ENCODE measurements at regions not wholly inside any gene's neighbourhood (a gene's known extent, or its start where the extent isn't known, plus 50 kb on each side); places are given as distances from the start of the nearest gene placed in this dataset.

GRCh38 chr3:72312339-72312738, 527.4 kb upstream of the PROK2 start (continued):
- no peak for TF ChIP-seq REST (IDR thresholded peaks at IDR 0.05; ENCODE audit: low read depth, low read length)
- no peak for TF ChIP-seq IRF3 (IDR thresholded peaks at IDR 0.05; ENCODE audit: low read depth, low read length)
- no peak for TF ChIP-seq PBX3 (IDR thresholded peaks at IDR 0.05)
- no peak for TF ChIP-seq GATA2 (CRISPR knock-in tag; IDR thresholded peaks at IDR 0.05)
- TF ChIP-seq USF2 (IDR thresholded peaks at IDR 0.05; ENCODE audit: borderline replicate concordance, low read depth, low read length), result no peak

- Histone ChIP-seq H3K4me2 (no peak overlapping the region), H3K27me3 (ENCODE audit: insufficient read depth) (no peaks in the 10 kb centered on the region; the same call in 1 of the 2 replicates)
- CTCF ChIA-PET, result no interaction called here
These were observed 526.5 kb upstream of the PROK2 start for GRCh38 chr3:72311425-72311824.

More at GRCh38 chr3:72311425-72311824, 526.5 kb upstream of the PROK2 start:
- H3K27ac ChIP-seq (ENCODE audit: low read depth in 2 of 2, low read length in 1 of 2), result no peak overlapping the region
- no peaks in the 10 kb centered on the region for H4K20me1 ChIP-seq (ENCODE audit: insufficient read depth)
- no peaks in the 10 kb centered on the region for H3K36me3 ChIP-seq (replicated peaks in 1 of 2; ENCODE audit: control insufficient read depth in 1 of 2, insufficient read depth in 2 of 2, low read length in 1 of 2)
- no peak overlapping the region for H3K9ac ChIP-seq
- no peaks in the 10 kb centered on the region for H3K9me2 ChIP-seq
- H2AFZ ChIP-seq (ENCODE audit: low read depth), result no peak overlapping the region
- POLR2A ChIA-PET, result no interaction called here
- no peak for DNase-seq
- H3K4me1 ChIP-seq (ENCODE audit: control insufficient read depth in 1 of 2, insufficient read depth in 2 of 2, low read depth in 1 of 2, low read length in 1 of 2), result peaks cover 4 to 31% of the 10 kb centered on the region in 2 experiments; a peak in 2 of 4 replicates
- no peaks in the 10 kb centered on the region for H3F3A ChIP-seq (replicated peaks; ENCODE audit: insufficient read depth)
- WGBS (ENCODE audit: low lambda C conversion rate), result 81% methylated on average over 7 of the region's 7 CpGs
- no peaks in the 10 kb centered on the region for H3K9me3 ChIP-seq
- TF ChIP-seq NFIC (IDR thresholded peaks at IDR 0.05; ENCODE audit: borderline replicate concordance) (no peak), SMC3 (IDR thresholded peaks at IDR 0.05; ENCODE audit: low read depth, low read length) (no peak), RXRA (IDR thresholded peaks at IDR 0.05; ENCODE audit: borderline replicate concordance, low read depth) (no peak), ELF1 (IDR thresholded peaks at IDR 0.05) (no peak), POLR2AphosphoS5 (IDR thresholded peaks at IDR 0.05; ENCODE audit: low read depth, low read length) (no peak), IRF3 (IDR thresholded peaks at IDR 0.05; ENCODE audit: low read depth, low read length) (no peak), MAX (IDR thresholded peaks at IDR 0.05; ENCODE audit: low read depth) (no peak), YY1 (IDR thresholded peaks at IDR 0.05; ENCODE audit: low read depth) (no peak), EP300 (IDR thresholded peaks at IDR 0.05; ENCODE audit: borderline replicate concordance in 1 of 2, low read depth in 1 of 2, low read length in 1 of 2) (no peak), RAD21 (IDR thresholded peaks at IDR 0.05; ENCODE audit: low read length) (no peak), USF2 (IDR thresholded peaks at IDR 0.05; ENCODE audit: borderline replicate concordance, low read depth, low read length) (no peak), NRF1 (IDR thresholded peaks at IDR 0.05; ENCODE audit: low read depth, low read length) (no peak), GATA2 (CRISPR knock-in tag; IDR thresholded peaks at IDR 0.05) (no peak), FOSL2 (IDR thresholded peaks at IDR 0.05; ENCODE audit: borderline replicate concordance, low read depth) (no peak), ZBTB33 (IDR thresholded peaks at IDR 0.05; ENCODE audit: borderline replicate concordance, low read depth) (no peak)
- H3K4me3 ChIP-seq (ENCODE audit: low read depth in 2 of 2, low read length in 1 of 2), result no peak overlapping the region
- no peaks in the 10 kb centered on the region for H3K79me2 ChIP-seq (ENCODE audit: insufficient read depth)
